ENCODE measurements at regions not wholly inside any gene's neighbourhood (a gene's known extent, or its start where the extent isn't known, plus 50 kb on each side); places are given as distances from the start of the nearest gene placed in this dataset.

- POLR2A ChIA-PET: interaction anchor here (0.7 kb wide), 1 partner anchor 76 kb away, joined by 3 read pairs; no protein-coding TSS in a partner anchor
- CTCF ChIA-PET: no interaction called here
- peak; percentile 42 for DNase-seq (ENCODE audit: extremely low spot score)
- TF ChIP-seq ZNF384 (IDR thresholded peaks at IDR 0.05) (peak; percentile 78), FOXK2 (IDR thresholded peaks at IDR 0.05) (no peak), SUZ12 (IDR thresholded peaks at IDR 0.05) (no peak), L3MBTL2 (conservative IDR thresholded peaks at IDR 0.05) (no peak), FOXM1 (IDR thresholded peaks at IDR 0.05; ENCODE audit: borderline replicate concordance) (no peak), CTBP1 (IDR thresholded peaks at IDR 0.05; ENCODE audit: borderline replicate concordance) (no peak), PKNOX1 (IDR thresholded peaks at IDR 0.05) (0 out of 2 replicates have a peak, but pooled peaks have one; percentile 6), LEF1 (IDR thresholded peaks at IDR 0.05; ENCODE audit: borderline replicate concordance) (no peak), NFRKB (IDR thresholded peaks at IDR 0.05) (no peak), ARNT (IDR thresholded peaks at IDR 0.05) (no peak)
These were observed 105.0 kb upstream of the FRMD6 start for GRCh38 chr14:51546603-51547258.

GRCh38 chr14:51547260-51547659 lies 104.5 kb upstream of the FRMD6 start:
- peak; percentile 23 for DNase-seq (ENCODE audit: extremely low spot score)
- TF ChIP-seq FOXM1 (IDR thresholded peaks at IDR 0.05; ENCODE audit: borderline replicate concordance) (no peak), SUZ12 (IDR thresholded peaks at IDR 0.05) (no peak), ZNF384 (IDR thresholded peaks at IDR 0.05) (no peak), PKNOX1 (IDR thresholded peaks at IDR 0.05) (no peak), HDGF (IDR thresholded peaks at IDR 0.05; ENCODE audit: borderline replicate concordance) (no peak), ELF4 (IDR thresholded peaks at IDR 0.05) (no peak), ARNT (IDR thresholded peaks at IDR 0.05) (no peak), FOXK2 (IDR thresholded peaks at IDR 0.05) (no peak), NFRKB (IDR thresholded peaks at IDR 0.05) (no peak), FOXA1 (IDR thresholded peaks at IDR 0.05) (no peak), SP1 (IDR thresholded peaks at IDR 0.05) (no peak), LEF1 (IDR thresholded peaks at IDR 0.05; ENCODE audit: borderline replicate concordance) (no peak), TARDBP (IDR thresholded peaks at IDR 0.05) (no peak), L3MBTL2 (conservative IDR thresholded peaks at IDR 0.05) (no peak)
- POLR2A ChIA-PET: interaction anchor here (0.7 kb wide), 1 partner anchor 75 kb away, joined by 3 read pairs; no protein-coding TSS in a partner anchor
- CTCF ChIA-PET: no interaction called here

- TF ChIP-seq ELF4 (IDR thresholded peaks at IDR 0.05): no peak
- no peak for TF ChIP-seq NFRKB (IDR thresholded peaks at IDR 0.05)
- TF ChIP-seq FOXA1 (IDR thresholded peaks at IDR 0.05): no peak
- no peak for TF ChIP-seq LEF1 (IDR thresholded peaks at IDR 0.05; ENCODE audit: borderline replicate concordance)
- TF ChIP-seq L3MBTL2 (conservative IDR thresholded peaks at IDR 0.05): no peak
- no peak for TF ChIP-seq FOXK2 (IDR thresholded peaks at IDR 0.05)
- TF ChIP-seq TARDBP (IDR thresholded peaks at IDR 0.05): no peak
- no peak for TF ChIP-seq SUZ12 (IDR thresholded peaks at IDR 0.05)
- TF ChIP-seq HDGF (IDR thresholded peaks at IDR 0.05; ENCODE audit: borderline replicate concordance): no peak
- TF ChIP-seq FOXM1 (IDR thresholded peaks at IDR 0.05; ENCODE audit: borderline replicate concordance): no peak
- no peak for TF ChIP-seq ARNT (IDR thresholded peaks at IDR 0.05)
- no peak for TF ChIP-seq CTBP1 (IDR thresholded peaks at IDR 0.05; ENCODE audit: borderline replicate concordance)
- no peak for TF ChIP-seq ZNF384 (IDR thresholded peaks at IDR 0.05)
- no peak for TF ChIP-seq BHLHE40 (IDR thresholded peaks at IDR 0.05; ENCODE audit: borderline replicate concordance)
- no peak for TF ChIP-seq SP1 (IDR thresholded peaks at IDR 0.05)
- TF ChIP-seq PKNOX1 (IDR thresholded peaks at IDR 0.05): no peak
- DNase-seq (ENCODE audit: extremely low spot score): no peak
- POLR2A ChIA-PET: no interaction called here
- CTCF ChIA-PET: no interaction called here
These were observed 104.0 kb upstream of the FRMD6 start for GRCh38 chr14:51547701-51548100.

GRCh38 chr14:51548187-51548586 lies 103.5 kb upstream of the FRMD6 start:
- no peak for DNase-seq (ENCODE audit: extremely low spot score)
- ChIA-PET POLR2A (no interaction called here), CTCF (no interaction called here)
- no peak for TF ChIP-seq TARDBP (IDR thresholded peaks at IDR 0.05)
- no peak for TF ChIP-seq FOXK2 (IDR thresholded peaks at IDR 0.05)
- no peak for TF ChIP-seq BHLHE40 (IDR thresholded peaks at IDR 0.05; ENCODE audit: borderline replicate concordance)
- TF ChIP-seq ZNF384 (IDR thresholded peaks at IDR 0.05): no peak
- no peak for TF ChIP-seq L3MBTL2 (conservative IDR thresholded peaks at IDR 0.05)
- TF ChIP-seq NFRKB (IDR thresholded peaks at IDR 0.05): no peak
- no peak for TF ChIP-seq HDGF (IDR thresholded peaks at IDR 0.05; ENCODE audit: borderline replicate concordance)

- POLR2A ChIA-PET: no interaction called here
- TF ChIP-seq FOXA1 (IDR thresholded peaks at IDR 0.05) (no peak), HDGF (IDR thresholded peaks at IDR 0.05; ENCODE audit: borderline replicate concordance) (no peak), PKNOX1 (IDR thresholded peaks at IDR 0.05) (no peak), NFRKB (IDR thresholded peaks at IDR 0.05) (no peak), FOXK2 (IDR thresholded peaks at IDR 0.05) (no peak), SP1 (IDR thresholded peaks at IDR 0.05) (no peak), FOXM1 (IDR thresholded peaks at IDR 0.05; ENCODE audit: borderline replicate concordance) (no peak), L3MBTL2 (conservative IDR thresholded peaks at IDR 0.05) (no peak), BHLHE40 (IDR thresholded peaks at IDR 0.05; ENCODE audit: borderline replicate concordance) (no peak), ELF4 (IDR thresholded peaks at IDR 0.05) (no peak), ARNT (IDR thresholded peaks at IDR 0.05) (no peak), ZNF384 (IDR thresholded peaks at IDR 0.05) (no peak), SUZ12 (IDR thresholded peaks at IDR 0.05) (no peak), CTBP1 (IDR thresholded peaks at IDR 0.05; ENCODE audit: borderline replicate concordance) (no peak), TARDBP (IDR thresholded peaks at IDR 0.05) (no peak)
- DNase-seq (ENCODE audit: extremely low spot score): no peak
- CTCF ChIA-PET: no interaction called here
These were observed 101.1 kb upstream of the FRMD6 start for GRCh38 chr14:51550636-51551035.

All from HEK293T (cell line).